HCT116 (cell line): ENCODE measurements at regions not wholly inside any gene's neighbourhood (a gene's known extent, or its start where the extent isn't known, plus 50 kb on each side); places are given as distances from the start of the nearest gene placed in this dataset.

Experiments used
- ATAC-seq: fragments of 200-7000 bp; cut with Tn5 transposase; 2 replicates; pipeline ENCODE4 v1.9.1; 2020; ENCODE audit warnings: mild to moderate bottlenecking, moderate library complexity
- BruUV-seq: library from RNA; stranded (reverse); fragments of 400-500 nt; replicated peaks from 2 replicates; lab custom pipeline; 2021; lab: Mats Ljungman, UMichigan
- CTCF ChIA-PET: fragments of 300-600 bp; sonication (Branson Sonifier 250); formaldehyde crosslinking; loops from one replicate; lab custom pipeline; 2021; ENCODE audit warnings: antibody characterized with exemption; lab: Charles Lee
- POLR2A ChIA-PET: fragments of 300-600, 350-600 bp; sonication (Branson Sonifier 250); formaldehyde crosslinking; loops from one replicate; lab custom pipeline; 2021; ENCODE audit warnings: antibody characterized with exemption; lab: Charles Lee
- RAD21 ChIA-PET, 2 experiments: fragments of 300-600 bp; sonication (Branson Sonifier 250); formaldehyde crosslinking; loops; one replicate each; lab custom pipeline; 2023; ENCODE audit warnings: low total read pairs in 2 of 2; ENCODE audit not compliant: uncharacterized antibody in 2 of 2, unreplicated experiment in 2 of 2, low non-redundant PET in 1 of 2; lab: Charles Lee
- DNase-seq: peaks from one replicate; pipeline ENCODE4 v3.0.0-alpha.2; 2010; ENCODE audit warnings: low read depth, low spot score
- H2AFZ ChIP-seq: fragments of 200-600 bp; shearing (Covaris generic), sonication (generic); 2 replicates; pipeline ENCODE4 v1.6.1; 2017; ENCODE audit warnings: low read depth, mixed run types, mixed read lengths, antibody characterized with exemption, low read length; ENCODE audit not compliant: poor library complexity, severe bottlenecking
- H3K27ac ChIP-seq: 2 replicates; pipeline ENCODE4 v1.5.1; 2012; ENCODE audit warnings: low read depth, low read length
- H3K27me3 ChIP-seq: fragments of 200-600 bp; sonication (generic); 2 replicates; pipeline ENCODE4 v1.6.1; 2016; ENCODE audit warnings: mixed run types, low read length, mixed read lengths; ENCODE audit not compliant: insufficient read depth
- H3K36me3 ChIP-seq, 2 experiments: fragments of 200-500 bp in 1 of 2; fragments of 200-600 bp in 1 of 2; sonication (Bioruptor generic) in 1 of 2; sonication (generic) in 1 of 2; 2 replicates each; pipeline versions ENCODE4 v1.5.1 to v1.6.1; 2014 to 2016; ENCODE audit warnings: low read length in 2 of 2, inconsistent platforms in 1 of 2, mixed read lengths in 1 of 2, mixed run types in 1 of 2; ENCODE audit not compliant: insufficient read depth in 2 of 2, control insufficient read depth in 1 of 2
- H3K4me1 ChIP-seq, 2 experiments: fragments of 200-600 bp in 1 of 2; sonication (generic) in 1 of 2; 2 replicates each; pipeline versions ENCODE4 v1.5.1 to v1.6.1; 2012 to 2017; ENCODE audit warnings: low read length in 2 of 2, inconsistent platforms in 1 of 2, mild to moderate bottlenecking in 1 of 2, mixed read lengths in 1 of 2, mixed run types in 1 of 2, moderate library complexity in 1 of 2; ENCODE audit not compliant: insufficient read depth in 2 of 2, control insufficient read depth in 1 of 2
- H3K4me2 ChIP-seq: fragments of 200-600 bp; sonication (generic); 2 replicates; pipeline ENCODE4 v1.6.1; 2017; ENCODE audit warnings: mixed run types, low read length, mixed read lengths
- H3K4me3 ChIP-seq, 2 experiments: fragments of 200-600 bp in 1 of 2; sonication (generic) in 1 of 2; replicated peaks in 1 of 2; 2 replicates each; pipeline ENCODE4 v1.5.1; 2011 to 2016; ENCODE audit warnings: low read length in 2 of 2, control low read depth in 1 of 2, low read depth in 1 of 2, mild to moderate bottlenecking in 1 of 2, mixed read lengths in 1 of 2, mixed run types in 1 of 2
- H3K79me2 ChIP-seq: fragments of 200-600 bp; sonication (generic); 2 replicates; pipeline ENCODE4 v1.6.1; 2017; ENCODE audit warnings: mild to moderate bottlenecking, mixed run types, low read length, moderate library complexity, mixed read lengths; ENCODE audit not compliant: insufficient read depth
- H3K9ac ChIP-seq: fragments of 200-600 bp; sonication (generic); 2 replicates; pipeline ENCODE4 v1.6.1; 2016; ENCODE audit warnings: low read length, mixed read lengths
- H3K9me2 ChIP-seq: fragments of 200-600 bp; sonication (generic), shearing (Covaris generic); 2 replicates; pipeline ENCODE4 v1.6.1; 2017; ENCODE audit warnings: mixed run types, mild to moderate bottlenecking, moderate library complexity; ENCODE audit not compliant: insufficient read depth
- H3K9me3 ChIP-seq, 2 experiments: fragments of 200-500 bp in 1 of 2; fragments of 200-600 bp in 1 of 2; sonication (Bioruptor generic) in 1 of 2; sonication (generic) in 1 of 2; 2 replicates each; pipeline ENCODE4 v1.6.1; 2014 to 2017; ENCODE audit warnings: low read length in 2 of 2, mixed read lengths in 2 of 2, inconsistent platforms in 1 of 2, low read depth in 1 of 2, mild to moderate bottlenecking in 1 of 2, mixed run types in 1 of 2, moderate library complexity in 1 of 2; ENCODE audit not compliant: control insufficient read depth in 1 of 2, insufficient read depth in 1 of 2
- H4K20me1 ChIP-seq: fragments of 200-600 bp; sonication (generic), shearing (Covaris generic); 2 replicates; pipeline ENCODE4 v1.6.1; 2017; ENCODE audit warnings: mixed run types, mild to moderate bottlenecking, moderate library complexity; ENCODE audit not compliant: insufficient read depth
- EZH2phosphoT487 ChIP-seq: fragments of 200-600 bp; IDR thresholded peaks from 2 replicates; pipeline ENCODE4 v1.6.1; 2018; ENCODE audit warnings: antibody characterized with exemption, borderline replicate concordance
- MAX ChIP-seq: IDR thresholded peaks from 2 replicates; pipeline ENCODE4 v1.6.1; 2012
- SP1 ChIP-seq: IDR thresholded peaks from 2 replicates; pipeline ENCODE4 v1.6.1; 2012; ENCODE audit warnings: low read depth
- TCF7L2 ChIP-seq: IDR thresholded peaks from 2 replicates; pipeline ENCODE4 v1.7.0; 2011; ENCODE audit warnings: borderline replicate concordance, inconsistent platforms; ENCODE audit not compliant: insufficient read depth, insufficient read length; ENCODE audit errors: extremely low read depth
- intact Hi-C: fragments of 100-400 bp; cut with micrococcal nuclease; formaldehyde crosslinking; loops from 2 replicates; pipeline ENCODE4 v1.10.0; 2022
- TF ChIP-seq, protein P1 (sequence below): IDR thresholded peaks from 2 replicates; pipeline ENCODE4 v1.6.1; 2012

DNA sequence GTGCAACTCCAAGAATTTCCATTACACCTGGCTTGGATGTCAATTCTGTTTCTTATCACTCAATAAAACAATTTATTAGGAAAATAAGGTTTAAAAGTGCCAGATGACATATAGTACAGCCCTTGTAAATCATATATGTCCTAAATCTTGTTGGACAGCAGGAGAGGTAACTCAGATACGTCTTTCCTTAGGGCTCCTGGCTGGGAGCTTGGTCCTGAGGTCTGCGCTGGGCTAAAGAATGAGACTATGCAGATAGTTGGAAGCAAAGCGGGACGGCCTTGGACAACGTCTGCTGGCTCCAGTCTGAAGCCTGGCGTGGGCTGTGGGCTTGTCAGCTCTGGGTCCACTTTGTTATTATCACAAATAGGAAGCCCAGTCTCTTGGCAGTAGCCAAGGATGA is 377.0 kb downstream of the DLEU7 start (continued):
- TF ChIP-seq, protein P1, sequence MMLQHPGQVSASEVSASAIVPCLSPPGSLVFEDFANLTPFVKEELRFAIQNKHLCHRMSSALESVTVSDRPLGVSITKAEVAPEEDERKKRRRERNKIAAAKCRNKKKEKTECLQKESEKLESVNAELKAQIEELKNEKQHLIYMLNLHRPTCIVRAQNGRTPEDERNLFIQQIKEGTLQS, result no peak
- no peak for TF ChIP-seq MAX
- TF ChIP-seq, all 23 proteins: peak for 0

DNA sequence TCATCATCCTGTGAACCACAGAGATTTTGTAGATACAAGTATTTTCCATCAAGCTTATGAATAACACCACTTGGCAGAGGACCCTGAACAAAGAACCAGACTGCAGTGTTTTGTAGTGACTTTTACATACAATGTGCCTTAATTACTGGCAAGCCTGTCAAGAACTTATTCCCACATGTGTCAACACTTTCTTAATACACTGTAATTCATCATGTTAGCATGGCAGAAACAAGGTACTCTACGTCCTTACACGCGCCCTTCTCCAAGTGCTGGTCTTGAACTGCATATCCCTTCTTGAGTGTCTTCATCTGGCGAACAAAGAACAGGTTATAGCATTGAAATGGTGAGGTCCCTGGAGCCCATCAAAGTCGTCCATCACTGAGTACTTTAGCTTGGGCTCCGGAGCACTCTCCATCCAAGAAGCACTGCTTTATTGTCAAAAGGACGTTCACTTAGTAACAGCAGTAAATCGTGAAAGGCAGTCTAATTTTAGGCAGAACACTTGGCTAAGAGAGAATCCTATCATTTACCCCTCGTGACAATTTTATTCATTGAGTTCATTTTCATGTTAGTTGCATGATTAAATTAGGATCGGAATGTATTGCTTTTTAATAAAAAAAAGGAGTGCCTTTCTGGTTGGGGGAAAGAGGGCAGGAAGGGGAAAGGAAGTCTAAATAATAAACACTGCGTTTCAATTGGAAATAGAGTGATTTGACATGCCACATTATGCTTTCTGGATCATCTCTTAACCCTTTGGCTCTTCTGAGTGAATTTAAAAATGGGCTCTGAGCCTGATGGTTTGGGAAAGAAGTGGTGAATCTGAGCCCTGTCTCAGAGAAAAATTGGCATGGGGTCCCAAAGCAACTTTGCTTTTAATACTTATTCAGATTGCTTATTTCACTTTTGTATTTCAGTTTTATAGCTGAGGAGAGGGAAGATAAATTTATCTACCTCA is 376.1 kb downstream of the DLEU7 start:
- Histone ChIP-seq H3K9ac (no peak overlapping the region), H4K20me1 (no peaks in the 10 kb centered on the region), H3K9me3 (no peaks in the 10 kb centered on the region), H3K4me3 (no peak overlapping the region), H3K27me3 (no peaks in the 10 kb centered on the region), H3K36me3 (no peaks in the 10 kb centered on the region), H3K4me1 (no peaks in the 10 kb centered on the region), H3K79me2 (no peaks in the 10 kb centered on the region), H3K4me2 (no peak overlapping the region), H3K27ac (no peak overlapping the region), H2AFZ (no peak overlapping the region), H3K9me2 (no peaks in the 10 kb centered on the region)
- TF ChIP-seq SP1 (no peak), TCF7L2 (no peak), EZH2phosphoT487 (no peak)
- TF ChIP-seq, protein P1, result no peak
- CTCF ChIA-PET, result no interaction called here
- no peak for ATAC-seq
- BruUV-seq, result no TSS peak
- RAD21 ChIA-PET, result no interaction called here
- DNase-seq, result no peak
- POLR2A ChIA-PET, result no interaction called here
- intact Hi-C loops, result no loop called here
